ENCODE measurements at regions not wholly inside any gene's neighbourhood (a gene's known extent, or its start where the extent isn't known, plus 50 kb on each side); places are given as distances from the start of the nearest gene placed in this dataset.

DNA sequence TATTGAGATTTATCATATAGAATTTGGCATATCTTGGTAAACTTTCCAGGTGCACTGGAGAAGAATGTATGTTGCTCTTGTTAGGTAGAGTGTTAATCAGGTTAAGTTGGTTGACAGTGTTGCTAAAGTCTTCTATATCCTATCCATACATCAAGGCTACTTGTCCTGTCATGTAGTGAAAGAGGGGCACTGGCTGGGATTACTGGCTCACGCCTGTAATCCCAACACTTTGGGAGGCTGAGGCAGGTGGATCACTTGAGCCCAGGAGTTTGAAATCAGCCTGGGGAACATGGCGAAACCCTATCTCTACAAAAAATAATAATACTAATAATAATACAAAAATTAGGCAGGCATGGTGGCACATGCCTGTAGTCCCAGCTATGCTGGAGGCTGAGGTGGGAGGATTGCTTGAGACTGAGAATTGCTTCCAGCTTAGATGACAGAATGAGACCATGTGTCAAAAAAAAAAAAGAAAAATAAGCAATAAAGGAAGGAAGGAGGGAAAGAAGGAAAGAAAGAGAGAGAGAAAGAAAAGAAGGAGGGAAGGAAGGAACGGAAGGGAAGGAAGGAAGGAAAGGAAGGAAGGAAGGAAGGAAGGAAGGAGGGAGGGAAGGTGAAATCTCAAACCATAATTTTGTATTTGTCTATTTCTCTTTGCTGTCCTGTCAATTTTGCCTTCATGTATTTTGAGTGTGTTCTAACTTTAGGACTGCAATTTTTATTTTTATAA lies 57.4 kb upstream of the IQSEC1 start:
- Mint-ChIP-seq H3K4me3 (no peak overlapping the region), H3K36me3 (no peaks in the 10 kb centered on the region), H3K4me1 (no peaks in the 10 kb centered on the region), H3K9me3 (no peaks in the 10 kb centered on the region), H3K27me3 (peaks cover 10% of the 10 kb centered on the region), H3K27ac (no peak overlapping the region)
- no peak for DNase-seq (ENCODE audit: low spot score in 2 of 2)
- no peak for ATAC-seq (ENCODE audit: low read depth)

DNA sequence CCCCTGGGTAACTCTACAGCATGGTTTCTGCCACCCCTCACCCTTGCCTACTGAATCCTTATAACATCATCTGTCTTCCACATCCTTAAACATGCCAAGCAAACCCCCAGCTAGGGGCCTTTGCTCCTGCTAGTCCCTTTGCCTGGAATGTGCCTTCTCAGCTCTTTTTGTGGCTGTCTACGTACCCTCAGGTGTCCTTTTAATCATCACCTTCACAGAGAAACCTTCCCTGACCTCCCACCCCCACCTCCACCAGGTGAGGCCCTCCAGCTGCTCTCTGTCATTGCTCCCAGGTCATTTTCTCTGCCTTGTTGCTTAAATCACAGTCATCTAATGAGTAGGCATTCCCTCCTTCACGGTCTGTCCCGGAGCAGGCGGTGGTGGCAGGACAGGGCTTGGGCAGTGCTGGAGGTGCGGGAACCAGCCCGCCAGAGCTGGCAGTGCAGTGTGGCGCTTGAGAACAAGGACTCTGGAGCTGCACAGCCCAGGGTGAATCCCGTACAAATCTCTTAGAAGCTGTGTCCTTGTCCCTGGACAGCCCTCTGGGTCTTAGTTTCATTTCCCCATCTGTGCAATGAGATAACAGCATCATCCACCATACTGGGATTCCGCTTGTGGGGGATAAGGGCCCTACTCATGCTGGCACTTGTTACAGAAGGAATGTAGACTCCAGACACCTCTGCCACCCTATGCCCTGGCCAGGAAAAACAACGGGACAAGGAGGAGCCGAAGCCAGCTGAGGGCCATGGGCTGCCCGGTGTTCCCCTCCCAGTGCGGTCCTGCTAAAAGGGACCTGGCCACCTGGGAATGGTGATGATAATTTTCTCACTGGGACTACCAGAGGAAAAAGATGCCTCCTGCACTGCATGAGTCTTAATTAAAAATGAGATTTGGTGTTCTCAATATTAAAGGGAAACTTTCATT lies 52.1 kb upstream of the IQSEC1 start:
- Mint-ChIP-seq H3K27me3 (no peaks in the 10 kb centered on the region), H3K36me3 (no peaks in the 10 kb centered on the region), H3K4me3 (no peak overlapping the region), H3K27ac (no peak overlapping the region), H3K9me3 (no peaks in the 10 kb centered on the region), H3K4me1 (no peaks in the 10 kb centered on the region)
- DNase-seq (ENCODE audit: low spot score in 2 of 2) (no peak), ATAC-seq (ENCODE audit: low read depth) (no peak)

DNA sequence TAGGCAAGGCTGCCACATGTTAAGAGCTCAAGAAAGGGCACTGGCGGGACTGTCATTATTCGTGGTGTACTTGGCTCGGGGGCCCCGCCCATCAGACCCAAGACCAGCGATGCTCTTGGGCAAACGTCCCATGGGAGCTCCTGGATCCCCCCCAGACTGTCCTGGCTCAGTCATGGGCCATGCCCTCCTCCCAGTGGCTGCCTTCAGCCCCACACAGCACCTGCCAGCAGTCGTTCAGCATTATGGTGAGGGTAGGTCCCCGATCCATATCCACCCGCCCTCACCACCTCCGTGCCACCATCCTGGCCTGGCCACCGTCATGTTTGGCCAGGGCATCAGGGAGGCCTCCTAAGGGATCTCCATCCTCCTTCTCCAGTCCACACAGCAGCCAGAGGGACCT lies 51.4 kb upstream of the IQSEC1 start:
- no peak for ATAC-seq (ENCODE audit: low read depth)
- H3K27me3 Mint-ChIP-seq: no peaks in the 10 kb centered on the region
- H3K4me3 Mint-ChIP-seq: no peak overlapping the region

DNA sequence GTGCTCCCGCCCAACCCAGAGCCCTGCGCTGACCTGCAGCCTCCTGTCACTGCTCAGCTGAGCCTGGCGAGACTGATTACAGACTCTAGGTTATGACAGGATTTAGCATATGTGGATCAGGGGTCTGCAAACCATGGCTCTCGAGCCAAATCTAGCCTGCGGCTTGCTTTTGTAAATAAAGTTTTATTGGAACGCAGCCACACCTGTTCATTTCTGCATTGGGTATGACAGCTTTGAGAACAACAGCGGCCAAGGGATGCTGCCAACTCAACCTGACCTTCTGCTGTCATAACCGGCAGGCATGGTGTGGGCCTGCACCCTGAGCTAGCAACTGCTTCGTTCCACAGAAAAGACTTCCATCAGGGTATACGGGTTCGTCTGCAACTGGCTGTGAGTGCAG lies 50.5 kb upstream of the IQSEC1 start:
- Mint-ChIP-seq H3K4me1 (no peaks in the 10 kb centered on the region), H3K9me3 (no peaks in the 10 kb centered on the region), H3K27ac (no peak overlapping the region), H3K27me3 (no peaks in the 10 kb centered on the region), H3K4me3 (no peak overlapping the region), H3K36me3 (no peaks in the 10 kb centered on the region)
- ATAC-seq (ENCODE audit: low read depth): no peak
- DNase-seq (ENCODE audit: low spot score in 2 of 2): no peak

More for the DNA sequence above, 51.4 kb upstream of the IQSEC1 start:
- Mint-ChIP-seq H3K36me3 (no peaks in the 10 kb centered on the region), H3K27ac (no peak overlapping the region), H3K4me1 (no peaks in the 10 kb centered on the region), H3K9me3 (no peaks in the 10 kb centered on the region)
- no peak for DNase-seq (ENCODE audit: low spot score in 2 of 2)

DNA sequence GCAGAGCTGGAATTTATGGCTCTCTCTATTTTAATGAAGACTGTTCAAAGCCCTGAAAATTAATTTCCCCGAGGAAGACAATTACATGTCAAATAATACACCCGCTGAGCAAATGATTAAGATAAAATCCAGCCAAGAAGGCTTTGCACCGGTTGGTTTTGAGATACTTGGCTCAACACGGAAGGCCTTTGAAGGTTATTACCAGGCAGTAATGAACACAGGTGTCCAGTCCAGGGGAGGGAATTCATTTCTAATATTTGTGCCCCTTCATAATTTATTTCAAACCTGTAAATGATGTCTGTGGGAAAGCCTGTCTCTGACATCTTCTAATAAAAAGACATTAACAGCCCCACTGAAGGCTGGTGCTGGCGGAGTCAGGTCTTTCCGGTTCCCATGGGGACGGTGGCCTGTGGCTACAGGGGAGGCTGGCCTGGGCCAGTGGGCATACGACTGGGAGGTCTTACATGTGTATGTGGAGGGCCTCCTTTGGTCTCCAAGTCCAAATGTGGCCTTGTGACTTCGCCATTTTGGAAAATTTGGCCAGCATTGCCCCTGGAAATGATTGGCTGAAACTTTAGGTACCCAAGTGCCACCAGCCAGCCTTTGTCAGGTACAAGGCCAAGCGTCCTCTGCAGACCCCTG lies 49.9 kb upstream of the IQSEC1 start:
- H3K36me3 Mint-ChIP-seq: no peaks in the 10 kb centered on the region
- H3K4me3 Mint-ChIP-seq: no peak overlapping the region
- no peaks in the 10 kb centered on the region for H3K4me1 Mint-ChIP-seq
- ATAC-seq (ENCODE audit: low read depth) (no peak), DNase-seq (ENCODE audit: low spot score in 2 of 2) (no peak)
- H3K27me3 Mint-ChIP-seq: no peaks in the 10 kb centered on the region
- H3K9me3 Mint-ChIP-seq: no peaks in the 10 kb centered on the region
- H3K27ac Mint-ChIP-seq: no peak overlapping the region

Data from memory B cell (primary cell).